Activated CD4-positive, alpha-beta T cell treated with anti-CD3 and anti-CD28 coated beads, Interleukin-2, amount 50 U/mL, for 24 hours (primary cell): ENCODE measurements at regions not wholly inside any gene's neighbourhood (a gene's known extent, or its start where the extent isn't known, plus 50 kb on each side); places are given as distances from the start of the nearest gene placed in this dataset.
"Not testable (repeated sequence)": the region's sequence is repeated elsewhere in the genome, so short reads cannot be mapped to it uniquely, and the experiment has no call there.

ENCODE experiments used
- DNase-seq, 2 donors: peaks; one replicate each; pipeline ENCODE4 v3.0.0-alpha.2; 2020; ENCODE audit warnings: low read depth in 1 of 2, low spot score in 1 of 2

DNA sequence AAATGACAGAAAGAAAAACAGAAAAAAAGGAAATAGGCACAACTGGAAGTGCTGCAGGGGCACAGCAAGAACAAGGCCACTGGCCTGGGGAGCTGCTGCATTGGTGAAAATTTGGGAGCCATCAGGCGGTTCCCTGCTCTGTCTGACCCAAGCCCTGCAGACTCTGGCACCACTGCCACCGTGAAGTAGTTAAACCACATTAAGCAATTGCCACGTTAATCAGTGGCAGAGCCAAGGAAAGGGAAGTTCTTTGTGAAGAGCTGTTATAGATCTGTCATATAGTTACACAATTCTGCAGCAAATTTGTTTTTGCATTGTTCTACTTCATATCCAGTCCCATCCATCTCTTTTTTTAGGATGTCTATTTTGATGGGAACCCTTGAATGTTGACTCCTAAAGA lies 915.3 kb downstream of the FSCB start:
- no peak for DNase-seq

GRCh38 chr14:43587183-43587582 lies 919.9 kb downstream of the FSCB start:
- DNase-seq: no peak

GRCh38 chr14:43579671-43580070 lies 927.4 kb downstream of the FSCB start:
- DNase-seq: no peak

DNA sequence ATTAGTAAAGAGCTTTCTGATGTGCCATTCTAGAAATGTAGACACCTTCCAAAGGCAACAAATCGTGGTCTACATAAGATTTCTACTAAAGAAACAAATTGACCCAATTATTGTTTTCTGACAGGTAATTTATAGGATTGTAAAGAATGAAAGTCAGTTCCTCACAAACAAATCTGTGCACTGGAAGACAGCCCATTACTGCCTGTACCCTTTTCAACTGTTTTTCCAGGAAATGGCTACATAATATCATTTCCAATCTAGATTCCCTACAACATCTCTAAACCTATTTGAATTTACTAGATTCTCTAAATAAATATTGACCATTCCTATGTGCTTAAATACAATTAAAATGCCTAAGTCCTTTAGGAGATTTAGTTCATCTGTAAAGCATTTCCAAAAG lies 939.1 kb downstream of the FSCB start:
- DNase-seq: no peak

GRCh38 chr14:43548368-43548767 lies 958.7 kb downstream of the FSCB start:
- DNase-seq: no peak

DNA sequence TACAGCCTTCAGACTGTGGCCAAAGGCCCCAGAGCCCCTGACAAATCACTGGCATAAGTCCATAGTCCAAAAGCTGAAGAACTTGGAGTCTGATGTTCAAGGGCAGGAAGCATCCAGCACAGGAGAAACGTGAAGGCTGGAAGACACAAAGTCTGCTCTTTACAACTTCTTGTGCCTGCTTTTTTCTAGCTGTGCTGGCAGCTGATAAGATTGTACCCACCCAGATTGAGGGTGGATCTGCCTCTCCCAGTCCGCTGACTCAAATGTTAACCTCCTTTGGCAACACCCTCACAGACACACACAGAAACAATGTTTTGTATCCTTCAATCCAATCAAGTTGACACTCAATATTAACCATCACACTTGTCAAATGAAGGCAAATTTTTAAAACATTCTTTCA lies 959.5 kb downstream of the FSCB start:
- not testable (repeated sequence) for DNase-seq

DNA sequence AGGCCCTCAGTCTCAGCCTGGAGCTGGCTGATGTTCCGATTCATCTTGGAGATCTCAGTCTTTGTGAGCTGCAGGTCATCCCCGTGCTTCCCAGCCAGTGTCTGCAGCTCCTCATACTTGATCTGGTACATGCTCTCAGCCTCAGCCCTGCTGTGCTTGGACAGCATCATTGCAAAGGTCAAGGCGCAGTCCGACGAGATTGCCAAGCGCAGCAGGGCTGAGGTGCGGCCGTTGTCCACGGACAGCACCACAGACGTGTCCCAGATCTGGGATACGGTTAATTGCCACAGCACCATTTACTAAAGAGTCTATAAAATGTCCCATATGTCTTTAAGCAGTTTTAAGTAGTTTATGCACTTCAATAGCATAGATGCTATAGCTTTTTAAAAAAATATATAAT lies 965.7 kb downstream of the FSCB start:
- no peak for DNase-seq

GRCh38 chr14:43540948-43541347 lies 966.1 kb downstream of the FSCB start:
- no peak for DNase-seq

DNA sequence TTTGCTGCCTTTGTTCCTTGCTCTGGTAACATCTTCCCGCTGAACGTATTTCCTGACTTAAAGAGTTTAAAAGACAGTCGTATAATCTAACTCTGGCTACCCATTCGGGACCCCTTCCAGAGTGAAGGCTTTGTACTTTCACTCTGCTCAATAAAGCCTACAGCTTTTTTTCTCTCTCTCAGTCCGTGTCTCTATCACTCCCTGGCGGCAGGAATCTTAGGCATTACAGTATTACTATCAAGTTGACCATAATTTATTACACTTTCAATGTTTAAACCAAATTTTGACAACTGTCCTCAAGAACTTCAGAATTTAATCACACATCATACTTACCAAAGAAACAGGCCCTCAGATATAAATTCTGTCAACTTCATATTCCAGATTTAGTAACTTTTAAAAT lies 967.9 kb downstream of the FSCB start:
- no peak for DNase-seq

DNA sequence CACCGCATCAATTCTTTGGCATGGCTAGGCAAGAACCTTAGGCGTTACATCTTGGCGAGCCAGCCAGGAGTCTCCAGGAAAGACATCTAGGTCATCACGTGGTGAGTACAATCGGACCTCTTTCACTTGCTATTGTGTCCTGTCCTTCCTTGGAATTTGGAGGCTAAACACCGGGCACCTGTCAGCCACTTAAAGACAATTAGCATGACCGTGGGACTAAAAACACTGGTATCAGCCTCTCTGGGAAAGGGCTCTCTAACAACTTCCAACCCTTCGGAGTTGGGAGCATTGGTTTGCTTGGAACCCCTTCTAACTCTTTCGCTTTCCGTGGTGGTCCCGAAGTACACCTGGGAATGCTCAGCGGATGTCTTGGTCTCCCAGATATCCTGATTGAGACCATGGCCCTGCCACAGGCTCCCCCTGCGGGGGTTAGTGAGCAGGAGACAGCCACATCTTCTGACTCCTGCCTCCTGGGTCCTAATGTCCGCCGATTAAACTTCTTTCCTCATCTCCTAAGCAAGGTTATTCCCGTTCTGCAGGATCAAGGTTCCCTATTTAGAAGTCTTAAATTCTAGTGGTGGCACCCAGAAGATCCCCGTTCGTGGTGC lies 971.7 kb downstream of the FSCB start:
- no peak for DNase-seq

- DNase-seq: no peak
Observed at GRCh38 chr14:43532825-43533416, 974.2 kb downstream of the FSCB start.

GRCh38 chr14:43528321-43528720 lies 978.8 kb downstream of the FSCB start:
- DNase-seq: no peak

GRCh38 chr14:43525658-43526057 lies 981.4 kb downstream of the FSCB start:
- DNase-seq: no peak

DNA sequence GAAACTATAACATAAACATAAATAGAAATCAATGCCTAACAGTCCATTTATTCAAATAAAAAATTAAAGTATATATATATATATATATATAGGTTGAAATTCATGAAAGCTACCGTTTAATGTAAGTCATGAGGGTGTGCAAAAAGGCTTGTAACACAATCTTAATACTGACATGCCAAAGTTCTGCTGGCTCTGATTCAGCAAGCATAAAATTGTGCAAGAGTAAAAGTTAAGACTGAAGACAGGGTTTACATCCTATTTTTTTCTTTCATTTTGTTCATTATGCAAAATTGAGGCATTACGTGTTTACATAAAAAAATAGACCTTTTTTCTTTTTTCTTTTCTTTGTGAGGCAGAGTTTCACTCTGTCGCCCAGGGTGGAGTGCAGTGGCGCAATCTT lies 984.2 kb downstream of the FSCB start:
- DNase-seq: no peak

- DNase-seq: no peak
Observed at GRCh38 chr14:43522191-43522590, 984.9 kb downstream of the FSCB start.

GRCh38 chr14:43503508-43503907 lies 1003.6 kb downstream of the FSCB start:
- no peak for DNase-seq

DNA sequence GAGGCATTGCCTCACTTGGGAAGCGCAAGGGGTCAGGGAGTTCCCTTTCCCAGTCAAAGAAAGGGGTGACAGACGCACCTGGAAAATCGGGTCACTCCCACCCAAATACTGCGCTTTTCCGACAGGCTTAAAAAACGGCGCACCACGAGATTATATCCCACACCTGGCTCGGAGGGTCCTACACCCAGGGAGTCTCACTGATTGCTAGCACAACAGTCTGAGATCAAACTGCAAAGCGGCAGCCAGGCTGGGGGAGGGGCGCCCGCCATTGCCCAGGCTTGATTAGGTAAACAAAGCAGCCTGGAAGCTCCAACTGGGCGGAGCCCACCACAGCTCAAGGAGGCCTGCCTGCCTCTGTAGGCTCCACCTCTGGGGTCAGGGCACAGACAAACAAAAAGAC lies 1014.7 kb downstream of the FSCB start:
- DNase-seq: not testable (repeated sequence)

GRCh38 chr14:43483415-43483814 lies 1023.7 kb downstream of the FSCB start:
- DNase-seq: no peak

GRCh38 chr14:43481864-43482263 lies 1025.2 kb downstream of the FSCB start:
- DNase-seq: no peak

DNA sequence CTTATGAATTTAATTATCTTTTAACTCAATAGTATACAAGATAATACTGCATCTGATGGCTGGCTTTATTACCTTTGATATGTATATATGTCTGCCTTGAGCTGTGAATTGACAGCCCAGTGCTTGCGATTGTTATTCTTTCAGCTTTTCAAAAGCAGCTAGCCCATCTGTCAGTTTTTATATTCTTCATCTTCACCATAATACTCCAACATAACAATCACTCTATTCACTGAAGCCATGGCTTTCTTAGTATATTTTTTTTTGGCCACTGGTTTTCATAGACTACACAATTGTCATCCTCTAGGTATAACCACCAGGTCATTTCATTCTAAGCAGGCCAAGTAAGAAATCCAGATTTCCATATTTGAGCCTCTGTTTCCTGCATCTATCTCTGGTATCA lies 1026.1 kb downstream of the FSCB start:
- no peak for DNase-seq

DNA sequence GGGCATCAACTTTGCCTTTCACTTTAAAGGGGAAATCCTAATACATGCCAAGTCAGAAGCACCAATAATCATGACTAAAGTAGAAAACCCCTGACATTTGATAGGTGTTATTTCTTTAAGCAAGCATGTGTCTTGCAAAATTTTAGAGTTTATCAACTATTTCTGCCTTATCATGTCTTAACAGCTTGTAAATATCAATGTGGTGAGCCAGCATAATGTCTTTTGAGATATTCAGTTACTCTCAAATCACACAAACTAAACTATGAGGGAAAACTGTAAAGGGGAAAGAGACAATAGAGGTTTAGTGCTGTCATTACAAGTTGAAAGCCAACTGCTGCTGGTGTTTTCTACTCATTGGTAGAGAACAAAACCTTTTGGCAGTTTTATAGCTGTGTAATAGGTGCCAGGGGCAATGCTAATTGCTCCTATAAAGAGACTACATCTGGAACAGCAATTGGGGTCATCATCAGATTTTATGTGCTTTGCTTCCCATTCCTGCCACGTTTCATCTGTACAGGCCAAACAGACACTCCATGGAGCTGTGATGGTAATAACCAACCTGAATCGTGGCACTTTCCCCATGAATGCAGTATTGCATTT lies 1027.4 kb downstream of the FSCB start:
- no peak for DNase-seq

DNA sequence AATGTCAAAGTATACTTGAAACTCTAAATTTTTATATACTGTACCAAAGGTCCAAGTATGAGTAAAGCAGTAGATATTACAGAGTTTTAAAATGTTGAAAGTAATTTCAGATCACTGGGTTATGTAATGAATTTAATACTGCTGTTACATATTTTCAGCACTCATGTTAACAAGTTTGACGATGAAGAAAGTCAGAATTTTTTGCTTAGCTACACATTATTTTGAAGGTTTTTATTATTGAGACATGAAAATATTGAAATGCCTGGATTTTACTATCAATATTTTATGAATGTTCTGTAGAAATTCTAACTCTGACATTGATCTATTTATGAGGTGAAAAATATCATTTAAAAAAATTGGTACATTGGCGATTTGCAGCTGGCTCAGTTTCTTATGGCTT lies 1030.3 kb downstream of the FSCB start:
- no peak for DNase-seq

GRCh38 chr14:43475757-43476156 lies 1031.3 kb downstream of the FSCB start:
- DNase-seq: no peak
